ENCODE measurements at regions not wholly inside any gene's neighbourhood (a gene's known extent, or its start where the extent isn't known, plus 50 kb on each side); places are given as distances from the start of the nearest gene placed in this dataset.

DNA sequence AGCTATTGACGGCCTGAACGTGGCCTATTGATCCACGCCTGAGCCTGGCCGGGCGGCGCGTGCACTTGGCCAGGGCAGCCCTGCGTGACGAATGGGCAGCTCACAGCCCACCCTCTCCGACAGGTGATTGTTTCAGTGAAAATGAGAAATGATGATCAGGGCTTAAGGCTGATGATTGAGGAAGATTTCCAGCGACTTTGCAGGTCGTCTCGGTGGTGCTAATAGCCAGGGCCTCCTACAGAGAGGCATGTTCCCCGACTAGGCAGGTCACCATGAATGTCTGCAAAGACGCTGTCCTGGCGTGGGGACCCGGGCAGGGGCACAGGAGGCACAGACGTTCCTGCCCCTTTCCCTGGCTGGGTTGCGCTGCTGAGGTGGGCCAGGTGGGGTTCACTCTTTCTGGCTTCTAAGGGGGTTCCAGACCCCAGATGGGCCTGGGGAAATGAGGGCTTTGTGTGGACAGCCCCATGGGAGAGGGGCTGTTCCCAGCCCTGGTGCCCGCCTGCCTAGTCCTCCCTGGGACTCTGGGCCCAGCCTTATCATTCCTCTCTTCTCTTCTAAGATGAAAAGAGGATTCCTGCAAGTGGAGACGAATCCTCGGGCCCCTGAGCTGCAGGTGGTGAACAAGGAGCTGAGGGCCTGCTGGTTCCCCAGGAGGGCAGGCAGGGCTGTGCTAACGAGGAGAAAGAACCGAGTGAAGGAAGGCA lies 157.4 kb downstream of the KIF26A start:
- TF ChIP-seq, protein P1, sequence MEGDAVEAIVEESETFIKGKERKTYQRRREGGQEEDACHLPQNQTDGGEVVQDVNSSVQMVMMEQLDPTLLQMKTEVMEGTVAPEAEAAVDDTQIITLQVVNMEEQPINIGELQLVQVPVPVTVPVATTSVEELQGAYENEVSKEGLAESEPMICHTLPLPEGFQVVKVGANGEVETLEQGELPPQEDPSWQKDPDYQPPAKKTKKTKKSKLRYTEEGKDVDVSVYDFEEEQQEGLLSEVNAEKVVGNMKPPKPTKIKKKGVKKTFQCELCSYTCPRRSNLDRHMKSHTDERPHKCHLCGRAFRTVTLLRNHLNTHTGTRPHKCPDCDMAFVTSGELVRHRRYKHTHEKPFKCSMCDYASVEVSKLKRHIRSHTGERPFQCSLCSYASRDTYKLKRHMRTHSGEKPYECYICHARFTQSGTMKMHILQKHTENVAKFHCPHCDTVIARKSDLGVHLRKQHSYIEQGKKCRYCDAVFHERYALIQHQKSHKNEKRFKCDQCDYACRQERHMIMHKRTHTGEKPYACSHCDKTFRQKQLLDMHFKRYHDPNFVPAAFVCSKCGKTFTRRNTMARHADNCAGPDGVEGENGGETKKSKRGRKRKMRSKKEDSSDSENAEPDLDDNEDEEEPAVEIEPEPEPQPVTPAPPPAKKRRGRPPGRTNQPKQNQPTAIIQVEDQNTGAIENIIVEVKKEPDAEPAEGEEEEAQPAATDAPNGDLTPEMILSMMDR (conservative IDR thresholded peaks at IDR 0.05; ENCODE audit: low read depth, low read length), result no peak
- TF ChIP-seq EZH2 (IDR thresholded peaks at IDR 0.05; ENCODE audit: borderline replicate concordance, low read depth, low read length, poor library complexity, severe bottlenecking), result no peak
